Subcutaneous abdominal adipose tissue (tissue), 5 donors: ENCODE measurements at regions not wholly inside any gene's neighbourhood (a gene's known extent, or its start where the extent isn't known, plus 50 kb on each side); places are given as distances from the start of the nearest gene placed in this dataset.
"Not testable (repeated sequence)": the region's sequence is repeated elsewhere in the genome, so short reads cannot be mapped to it uniquely, and the experiment has no call there.

Experiments used
- H3K27ac ChIP-seq: one replicate; pipeline ENCODE4 v1.7.0; 2013; ENCODE audit warnings: low read depth, mild to moderate bottlenecking, inconsistent platforms, low read length, moderate library complexity
- H3K27me3 ChIP-seq, 5 donors: one replicate each; pipeline ENCODE4 v1.7.0; 2013; ENCODE audit warnings: low read length in 5 of 5, inconsistent platforms in 1 of 5; ENCODE audit not compliant: control insufficient read depth in 5 of 5, insufficient read depth in 4 of 5
- H3K36me3 ChIP-seq, 5 donors: one replicate each; pipeline ENCODE4 v1.7.0; 2013; ENCODE audit warnings: low read length in 5 of 5; ENCODE audit not compliant: control insufficient read depth in 5 of 5, insufficient read depth in 5 of 5
- H3K4me1 ChIP-seq, 5 donors: one replicate each; pipeline ENCODE4 v1.7.0; 2013; ENCODE audit warnings: low read length in 5 of 5, mild to moderate bottlenecking in 3 of 5, moderate library complexity in 1 of 5; ENCODE audit not compliant: control insufficient read depth in 5 of 5, insufficient read depth in 5 of 5
- H3K4me3 ChIP-seq, 5 donors: one replicate each; pipeline ENCODE4 v1.7.0; 2013; ENCODE audit warnings: low read length in 5 of 5, low read depth in 1 of 5
- H3K9ac ChIP-seq, 5 donors: one replicate each; pipeline ENCODE4 v1.7.0; 2013; ENCODE audit warnings: low read length in 5 of 5, mild to moderate bottlenecking in 4 of 5, moderate library complexity in 3 of 5
- H3K9me3 ChIP-seq, 5 donors: one replicate each; pipeline ENCODE4 v1.7.0; 2013; ENCODE audit warnings: low read length in 5 of 5; ENCODE audit not compliant: control insufficient read depth in 5 of 5
- donor health status: healthy.
- donor health status: healthy.
- donor health status: healthy.
- donor health status: healthy.
- donor health status: healthy.

- peaks cover 0 to 9% (median 7%) of the 10 kb centered on the region in 5 donors for H3K9me3 ChIP-seq
- no peaks in the 10 kb centered on the region for H3K4me1 ChIP-seq
- no peak overlapping the region for H3K9ac ChIP-seq
- no peaks in the 10 kb centered on the region for H3K36me3 ChIP-seq
- H3K4me3 ChIP-seq = no peak overlapping the region
- no peak overlapping the region for H3K27ac ChIP-seq
- no peaks in the 10 kb centered on the region for H3K27me3 ChIP-seq
Measured at GRCh38 chr4:60989141-60989540, 211.0 kb upstream of the ADGRL3 start.

- no peak overlapping the region for H3K4me3 ChIP-seq
- H3K9ac ChIP-seq = no peak overlapping the region
- peaks cover 0 to 3% (median 0%) of the 10 kb centered on the region in 5 donors for H3K9me3 ChIP-seq
- no peaks in the 10 kb centered on the region for H3K36me3 ChIP-seq
- H3K4me1 ChIP-seq = no peaks in the 10 kb centered on the region
- no peaks in the 10 kb centered on the region for H3K27me3 ChIP-seq
- no peak overlapping the region for H3K27ac ChIP-seq
Measured at GRCh38 chr4:60992037-60992436, 208.1 kb upstream of the ADGRL3 start.

DNA sequence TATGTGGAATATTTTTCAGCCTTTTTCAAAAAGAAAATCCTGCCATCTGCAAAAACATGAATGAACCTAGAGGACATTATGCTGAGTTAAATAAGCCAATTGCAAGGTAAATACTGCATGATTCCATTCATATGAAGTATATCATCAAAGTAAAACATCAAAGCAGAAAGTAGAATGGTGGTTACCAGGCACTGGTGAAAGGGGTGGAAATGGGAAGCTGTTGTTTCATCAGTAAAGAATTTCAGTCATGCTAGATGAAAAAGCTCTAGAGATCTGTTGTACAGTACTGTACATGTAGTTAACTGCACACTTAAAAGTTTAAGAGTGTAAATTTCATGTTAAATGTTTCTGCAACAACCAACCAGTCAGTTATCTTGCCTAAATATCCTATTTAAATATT, 196.8 kb upstream of the ADGRL3 start:
- H3K9me3 ChIP-seq = peaks cover 0 to 19% (median 6%) of the 10 kb centered on the region in 5 donors
- no peaks in the 10 kb centered on the region for H3K27me3 ChIP-seq
- no peaks in the 10 kb centered on the region for H3K36me3 ChIP-seq
- no peak overlapping the region for H3K9ac ChIP-seq
- H3K27ac ChIP-seq = no peak overlapping the region
- no peak overlapping the region for H3K4me3 ChIP-seq
- no peaks in the 10 kb centered on the region for H3K4me1 ChIP-seq

DNA sequence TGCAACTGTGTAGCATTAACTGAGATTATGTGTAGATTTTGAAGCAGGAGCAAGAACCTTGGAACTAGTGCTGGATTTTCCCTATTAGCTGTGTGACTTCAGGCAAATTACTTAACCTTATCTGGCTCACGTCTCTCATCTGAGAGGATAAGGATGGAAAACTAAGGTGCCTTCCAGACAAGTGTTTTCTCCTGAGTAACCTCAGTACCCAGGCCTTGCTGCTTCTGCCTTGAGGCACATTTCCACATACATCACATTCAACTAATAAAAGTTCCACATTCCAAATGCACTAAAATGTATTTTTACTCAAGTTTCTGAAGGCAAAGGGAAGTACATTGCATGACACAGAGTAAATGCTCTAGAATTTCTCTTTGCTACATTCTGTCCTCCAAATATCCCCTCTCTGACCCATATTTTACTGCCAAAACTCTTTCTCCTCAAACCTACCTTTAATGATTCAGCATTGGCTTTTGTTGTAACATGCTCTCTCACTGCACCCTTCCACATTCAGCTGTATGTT, 195.4 kb upstream of the ADGRL3 start:
- Histone ChIP-seq H3K9ac (no peak overlapping the region), H3K27me3 (no peaks in the 10 kb centered on the region), H3K4me1 (no peaks in the 10 kb centered on the region), H3K9me3 (peaks cover 0 to 19% (median 6%) of the 10 kb centered on the region in 5 donors), H3K36me3 (no peaks in the 10 kb centered on the region), H3K4me3 (no peak overlapping the region), H3K27ac (no peak overlapping the region)

GRCh38 chr4:61011051-61011450, 189.1 kb upstream of the ADGRL3 start:
- H3K4me3 ChIP-seq = no peak overlapping the region
- no peaks in the 10 kb centered on the region for H3K27me3 ChIP-seq
- no peaks in the 10 kb centered on the region for H3K36me3 ChIP-seq
- H3K9ac ChIP-seq = no peak overlapping the region
- H3K9me3 ChIP-seq = peaks cover 0 to 11% (median 4%) of the 10 kb centered on the region in 5 donors
- H3K4me1 ChIP-seq = no peaks in the 10 kb centered on the region
- H3K27ac ChIP-seq = no peak overlapping the region

- H3K27me3 ChIP-seq, H3K9ac ChIP-seq, H3K36me3 ChIP-seq, H3K27ac ChIP-seq, H3K4me1 ChIP-seq, H3K4me3 ChIP-seq: not testable (repeated sequence)
- peaks cover 0 to 11% (median 4%) of the 10 kb centered on the region in 5 donors for H3K9me3 ChIP-seq
Measured at GRCh38 chr4:61011936-61012335, 188.2 kb upstream of the ADGRL3 start.

DNA sequence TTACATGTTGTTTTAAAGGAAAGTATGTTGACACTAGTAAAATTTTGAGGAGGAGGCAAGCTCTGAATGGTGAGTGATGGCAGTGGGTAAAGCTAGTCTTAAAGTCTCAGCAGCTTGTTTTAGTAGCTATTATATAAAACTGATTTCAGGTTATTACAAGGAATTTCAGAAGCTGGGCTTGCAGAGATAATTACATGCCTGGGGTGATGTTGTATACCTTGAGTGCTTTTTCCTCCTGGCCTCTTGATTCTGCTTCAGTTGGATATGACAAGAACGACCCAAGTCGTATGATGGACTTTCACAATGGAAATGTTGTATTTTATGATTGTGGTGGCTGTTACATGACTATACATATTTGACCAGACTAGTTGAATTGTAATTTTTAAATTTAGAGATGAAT, 175.5 kb upstream of the ADGRL3 start:
- H3K9me3 ChIP-seq = no peaks in the 10 kb centered on the region
- no peaks in the 10 kb centered on the region for H3K4me1 ChIP-seq
- H3K36me3 ChIP-seq = no peaks in the 10 kb centered on the region
- no peaks in the 10 kb centered on the region for H3K27me3 ChIP-seq
- H3K27ac ChIP-seq = no peak overlapping the region
- H3K9ac ChIP-seq = no peak overlapping the region
- no peak overlapping the region for H3K4me3 ChIP-seq

- H3K4me3 ChIP-seq = no peak overlapping the region
- no peaks in the 10 kb centered on the region for H3K27me3 ChIP-seq
- H3K27ac ChIP-seq = no peak overlapping the region
- H3K36me3 ChIP-seq = no peaks in the 10 kb centered on the region
- H3K9me3 ChIP-seq = no peaks in the 10 kb centered on the region
- H3K9ac ChIP-seq = no peak overlapping the region
- H3K4me1 ChIP-seq = no peaks in the 10 kb centered on the region
Measured at GRCh38 chr4:61027939-61028338, 172.2 kb upstream of the ADGRL3 start.

DNA sequence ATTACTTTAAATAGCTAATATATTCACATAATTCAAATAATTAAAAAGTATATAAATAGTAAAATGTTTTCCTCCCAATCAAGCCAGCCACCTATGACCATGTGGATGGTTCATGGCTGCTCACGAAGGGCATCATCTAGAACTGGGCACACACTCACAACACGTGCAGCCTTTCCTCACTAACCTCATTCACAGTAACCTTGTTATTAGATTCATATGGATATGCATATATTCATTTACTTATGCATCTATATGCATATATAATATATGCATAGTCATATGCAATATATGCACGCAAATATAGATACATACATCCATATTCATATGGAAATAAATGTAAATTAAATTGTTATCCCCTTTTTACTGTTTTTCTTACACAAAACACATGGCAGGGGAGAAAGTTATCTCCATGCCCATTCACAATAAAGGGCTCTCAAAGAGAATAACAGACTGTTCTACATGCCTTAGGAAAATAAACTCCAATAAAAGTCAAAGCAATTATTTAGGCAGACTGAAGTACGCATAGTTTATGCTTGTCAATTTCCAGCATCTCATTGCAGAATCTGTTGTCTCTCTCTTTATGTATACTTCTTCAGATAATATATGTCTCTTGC, 163.9 kb upstream of the ADGRL3 start:
- no peaks in the 10 kb centered on the region for H3K4me1 ChIP-seq
- no peaks in the 10 kb centered on the region for H3K9me3 ChIP-seq
- no peaks in the 10 kb centered on the region for H3K27me3 ChIP-seq
- H3K9ac ChIP-seq = no peak overlapping the region
- H3K4me3 ChIP-seq = no peak overlapping the region
- H3K36me3 ChIP-seq = no peaks in the 10 kb centered on the region
- no peak overlapping the region for H3K27ac ChIP-seq

DNA sequence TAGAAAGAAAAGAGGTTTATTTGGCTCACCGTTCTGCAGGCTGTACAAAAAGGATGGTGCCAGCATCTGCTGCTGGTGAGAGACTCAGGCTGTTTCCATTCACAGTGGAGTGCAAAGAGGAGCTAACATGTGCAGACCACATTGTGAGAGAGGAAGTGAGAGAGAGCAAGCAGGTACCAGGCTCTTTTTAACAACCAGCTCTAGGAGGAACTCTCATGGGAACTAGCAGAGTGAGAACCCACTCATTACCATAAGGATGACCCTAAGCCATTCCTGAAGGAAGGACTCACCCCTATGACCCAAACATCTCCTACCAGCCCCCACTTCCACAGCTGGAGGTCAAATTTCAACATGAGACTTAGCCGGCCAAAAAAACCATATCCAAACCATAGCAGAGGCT, 158.6 kb upstream of the ADGRL3 start:
- Histone ChIP-seq H3K27ac (no peak overlapping the region), H3K9ac (no peak overlapping the region), H3K9me3 (peaks cover 0 to 2% (median 0%) of the 10 kb centered on the region in 5 donors), H3K36me3 (no peaks in the 10 kb centered on the region), H3K27me3 (no peaks in the 10 kb centered on the region), H3K4me1 (no peaks in the 10 kb centered on the region), H3K4me3 (no peak overlapping the region)
